ENCODE measurements at regions not wholly inside any gene's neighbourhood (a gene's known extent, or its start where the extent isn't known, plus 50 kb on each side); places are given as distances from the start of the nearest gene placed in this dataset.

DNA sequence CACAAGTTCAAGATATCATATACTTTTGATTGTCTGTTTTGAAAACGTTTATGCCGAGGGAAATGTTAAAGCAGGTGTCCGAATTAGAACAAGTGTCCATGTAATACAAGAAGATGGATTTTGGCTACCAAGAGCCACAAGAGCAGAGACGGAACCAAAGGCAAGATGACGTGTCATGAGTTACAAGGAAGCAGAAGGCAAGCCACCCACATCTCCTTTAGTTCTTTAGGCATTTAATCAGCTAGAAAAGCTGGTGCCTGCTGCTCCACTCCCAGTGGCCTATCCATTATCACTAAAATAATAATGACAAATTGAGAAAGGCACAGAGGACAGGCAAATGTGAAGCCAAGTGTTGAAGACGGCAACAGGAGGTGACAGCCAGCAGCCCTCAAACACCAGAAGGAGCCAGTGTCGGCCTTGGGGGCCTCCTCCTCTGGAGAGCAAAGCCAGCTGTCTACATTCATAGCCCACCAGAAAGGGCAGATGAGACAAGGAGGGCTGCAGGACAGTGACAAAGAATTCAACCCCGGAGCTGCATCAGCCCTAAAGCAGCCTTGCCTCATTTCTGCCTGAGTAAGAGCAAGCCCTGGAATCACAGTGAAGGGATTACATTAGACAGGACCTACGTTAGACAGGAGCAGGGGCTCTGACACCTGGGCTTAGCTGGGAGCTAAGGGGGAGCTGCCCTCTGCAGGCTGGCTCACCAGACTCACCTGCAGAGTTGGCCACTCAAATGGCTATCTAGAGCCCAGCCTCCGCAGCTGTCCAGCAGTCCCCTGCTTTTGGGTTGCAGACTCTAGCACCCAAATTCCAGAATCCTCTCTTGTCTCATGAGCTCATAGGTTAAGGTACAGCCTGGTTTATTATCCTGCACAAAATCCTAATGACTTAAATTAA lies 569.9 kb downstream of the UQCRFS1 start:
- TF ChIP-seq, protein P1, sequence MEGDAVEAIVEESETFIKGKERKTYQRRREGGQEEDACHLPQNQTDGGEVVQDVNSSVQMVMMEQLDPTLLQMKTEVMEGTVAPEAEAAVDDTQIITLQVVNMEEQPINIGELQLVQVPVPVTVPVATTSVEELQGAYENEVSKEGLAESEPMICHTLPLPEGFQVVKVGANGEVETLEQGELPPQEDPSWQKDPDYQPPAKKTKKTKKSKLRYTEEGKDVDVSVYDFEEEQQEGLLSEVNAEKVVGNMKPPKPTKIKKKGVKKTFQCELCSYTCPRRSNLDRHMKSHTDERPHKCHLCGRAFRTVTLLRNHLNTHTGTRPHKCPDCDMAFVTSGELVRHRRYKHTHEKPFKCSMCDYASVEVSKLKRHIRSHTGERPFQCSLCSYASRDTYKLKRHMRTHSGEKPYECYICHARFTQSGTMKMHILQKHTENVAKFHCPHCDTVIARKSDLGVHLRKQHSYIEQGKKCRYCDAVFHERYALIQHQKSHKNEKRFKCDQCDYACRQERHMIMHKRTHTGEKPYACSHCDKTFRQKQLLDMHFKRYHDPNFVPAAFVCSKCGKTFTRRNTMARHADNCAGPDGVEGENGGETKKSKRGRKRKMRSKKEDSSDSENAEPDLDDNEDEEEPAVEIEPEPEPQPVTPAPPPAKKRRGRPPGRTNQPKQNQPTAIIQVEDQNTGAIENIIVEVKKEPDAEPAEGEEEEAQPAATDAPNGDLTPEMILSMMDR (IDR thresholded peaks at IDR 0.05) = no peak
- TF ChIP-seq POLR2AphosphoS5 (IDR thresholded peaks at IDR 0.05) = no peak
